Epithelial cell of prostate (primary cell): ENCODE measurements at regions not wholly inside any gene's neighbourhood (a gene's known extent, or its start where the extent isn't known, plus 50 kb on each side); places are given as distances from the start of the nearest gene placed in this dataset.
"Not testable (repeated sequence)": the region's sequence is repeated elsewhere in the genome, so short reads cannot be mapped to it uniquely, and the experiment has no call there.

Experiments
- DNase-seq: peaks from one replicate; pipeline ENCODE4 v3.0.0-alpha.2; 2011; ENCODE audit warnings: low read depth, low spot score
- H3K27ac ChIP-seq: fragments of 450-650 bp; 2 replicates; pipeline ENCODE4 v1.5.1; 2017; ENCODE audit warnings: mild to moderate bottlenecking

- DNase-seq = no peak
- no peak overlapping the region for H3K27ac ChIP-seq
Measured at GRCh38 chr1:230561570-230561969, 80.7 kb upstream of the COG2 start.

- DNase-seq = no peak
- no peak overlapping the region for H3K27ac ChIP-seq
Measured at GRCh38 chr1:230558324-230558723, 84.0 kb upstream of the COG2 start.

GRCh38 chr1:230556453-230556852 is 85.8 kb upstream of the COG2 start:
- DNase-seq = no peak
- H3K27ac ChIP-seq = no peak overlapping the region

- no peak for DNase-seq
- H3K27ac ChIP-seq = no peak overlapping the region
Measured at GRCh38 chr1:230555814-230556213, 86.5 kb upstream of the COG2 start.

- no peak overlapping the region for H3K27ac ChIP-seq
- no peak for DNase-seq
Measured at GRCh38 chr1:230552880-230553279, 89.4 kb upstream of the COG2 start.

GRCh38 chr1:230550945-230551344 is 91.3 kb upstream of the COG2 start:
- H3K27ac ChIP-seq, DNase-seq: not testable (repeated sequence)

GRCh38 chr1:230550428-230550827 is 91.9 kb upstream of the COG2 start:
- DNase-seq = peak; percentile 76

GRCh38 chr1:230549625-230550024 is 92.7 kb upstream of the COG2 start:
- H3K27ac ChIP-seq = no peak overlapping the region

More at GRCh38 chr1:230550428-230550827, 91.9 kb upstream of the COG2 start:
- peak overlapping the region; percentile 5 for H3K27ac ChIP-seq

GRCh38 chr1:230548997-230549396 is 93.3 kb upstream of the COG2 start:
- no peak for DNase-seq
- H3K27ac ChIP-seq = no peak overlapping the region

More at GRCh38 chr1:230549625-230550024, 92.7 kb upstream of the COG2 start:
- no peak for DNase-seq

GRCh38 chr1:230548357-230548756 is 93.9 kb upstream of the COG2 start:
- peak; percentile 33 for DNase-seq
- no peak overlapping the region for H3K27ac ChIP-seq

- no peak overlapping the region for H3K27ac ChIP-seq
- DNase-seq = no peak
Measured at GRCh38 chr1:230545181-230545580, 97.1 kb upstream of the COG2 start.

- no peak overlapping the region for H3K27ac ChIP-seq
- DNase-seq = no peak
Measured at GRCh38 chr1:230544758-230545157, 97.5 kb upstream of the COG2 start.

- no peak for DNase-seq
- H3K27ac ChIP-seq = peak overlapping the region; percentile 71
Measured at GRCh38 chr1:230543085-230543484, 99.2 kb upstream of the COG2 start.

- peak overlapping the region; percentile 71 for H3K27ac ChIP-seq
- DNase-seq = no peak
Measured at GRCh38 chr1:230542681-230543080, 99.6 kb upstream of the COG2 start.

GRCh38 chr1:230542054-230542453 is 100.2 kb upstream of the COG2 start:
- H3K27ac ChIP-seq = peak overlapping the region; percentile 71
- DNase-seq = peak; percentile 87

- H3K27ac ChIP-seq = peak overlapping the region; percentile 71
- DNase-seq = no peak
Measured at GRCh38 chr1:230541306-230541705, 101.0 kb upstream of the COG2 start.

GRCh38 chr1:230540421-230541155 is 101.7 kb upstream of the COG2 start:
- no peak overlapping the region for H3K27ac ChIP-seq
- no peak for DNase-seq

- H3K27ac ChIP-seq = no peak overlapping the region
- no peak for DNase-seq
Measured at GRCh38 chr1:230537456-230537855, 104.8 kb upstream of the COG2 start.

- no peak overlapping the region for H3K27ac ChIP-seq
- DNase-seq = no peak
Measured at GRCh38 chr1:230536641-230537155, 105.6 kb upstream of the COG2 start.

- no peak for DNase-seq
Measured at GRCh38 chr1:230534224-230534623, 108.1 kb upstream of the COG2 start.

GRCh38 chr1:230531103-230531502 is 105.0 kb upstream of the PGBD5 start:
- no peak overlapping the region for H3K27ac ChIP-seq
- DNase-seq = no peak

More at GRCh38 chr1:230534224-230534623, 108.1 kb upstream of the COG2 start:
- no peak overlapping the region for H3K27ac ChIP-seq

GRCh38 chr1:230519246-230519645 is 93.1 kb upstream of the PGBD5 start:
- DNase-seq = no peak
- no peak overlapping the region for H3K27ac ChIP-seq
